T follicular helper cell (primary cell): ENCODE measurements at regions not wholly inside any gene's neighbourhood (a gene's known extent, or its start where the extent isn't known, plus 50 kb on each side); places are given as distances from the start of the nearest gene placed in this dataset.

Source experiments
- DNase-seq: peaks from one replicate; pipeline ENCODE4 v3.0.0-alpha.2; 2020; ENCODE audit warnings: low read depth

GRCh38 chr1:219317762-219318353, 144.2 kb downstream of the LYPLAL1 start:
- no peak for DNase-seq

DNA sequence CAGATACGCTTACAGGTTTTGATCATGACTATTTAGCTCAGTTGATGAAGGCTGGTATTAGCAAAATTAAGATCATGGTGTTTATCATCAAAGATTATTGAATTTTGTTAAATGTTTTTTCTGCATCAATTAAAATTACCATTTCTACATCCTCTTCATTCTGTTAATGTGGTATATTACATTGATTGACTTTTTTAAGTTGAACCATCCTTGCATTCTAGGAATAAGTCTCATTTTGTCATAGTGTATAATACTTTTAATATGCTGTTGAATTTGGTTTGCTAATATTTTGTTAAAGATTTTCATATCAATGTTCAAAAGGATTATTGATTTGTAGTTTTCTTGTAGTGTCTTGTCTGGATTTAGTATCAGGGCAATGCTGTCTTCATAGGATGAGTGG, 142.4 kb downstream of the LYPLAL1 start:
- no peak for DNase-seq

DNA sequence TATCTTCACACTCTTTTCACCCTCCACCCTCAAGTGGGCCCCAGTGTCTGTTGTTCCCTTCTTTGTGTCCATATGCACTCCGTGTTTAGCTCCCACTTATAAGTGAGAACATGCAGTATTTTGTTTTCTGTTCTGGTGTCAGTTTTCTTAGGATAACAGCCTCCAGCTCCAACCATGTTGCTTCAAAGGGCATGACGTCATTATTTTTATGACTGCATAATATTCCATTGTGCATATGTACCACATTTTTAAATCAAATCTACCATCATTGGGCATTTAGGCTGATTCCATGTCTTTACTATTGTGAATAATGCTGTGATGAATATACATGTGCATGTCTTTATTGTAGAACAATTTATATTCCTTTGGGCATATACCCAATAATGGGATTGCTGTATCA, 140.3 kb downstream of the LYPLAL1 start:
- DNase-seq: no peak

DNA sequence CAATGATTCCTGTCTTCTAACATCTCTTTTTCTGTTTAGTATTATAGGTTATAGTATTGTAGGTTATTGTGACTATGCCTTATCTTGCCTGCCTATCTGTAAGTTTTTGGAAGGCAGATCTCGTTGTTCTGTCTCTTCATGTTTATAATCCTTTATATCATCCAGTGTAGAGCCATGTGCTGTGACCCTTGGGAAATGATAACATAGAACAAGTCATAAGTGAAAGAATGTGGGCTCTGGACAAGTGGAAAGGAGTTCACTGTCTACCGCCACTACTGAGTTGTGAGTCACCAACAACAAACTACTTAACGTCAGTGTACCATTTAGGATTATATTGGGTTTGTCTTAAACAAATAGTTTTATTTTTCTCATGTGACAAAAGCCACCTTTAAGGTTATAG, 139.3 kb downstream of the LYPLAL1 start:
- no peak for DNase-seq

GRCh38 chr1:219310181-219310728, 136.6 kb downstream of the LYPLAL1 start:
- DNase-seq: no peak

- DNase-seq: no peak
Observed at GRCh38 chr1:219308367-219308766, 134.7 kb downstream of the LYPLAL1 start.

- no peak for DNase-seq
Observed at GRCh38 chr1:219304227-219305226, 130.8 kb downstream of the LYPLAL1 start.

GRCh38 chr1:219302697-219303096, 129.0 kb downstream of the LYPLAL1 start:
- no peak for DNase-seq

GRCh38 chr1:219299420-219299819, 125.7 kb downstream of the LYPLAL1 start:
- no peak for DNase-seq

- DNase-seq: no peak
Observed at GRCh38 chr1:219298571-219299148, 125.0 kb downstream of the LYPLAL1 start.

- DNase-seq: no peak
Observed at GRCh38 chr1:219296430-219297355, 123.0 kb downstream of the LYPLAL1 start.

DNA sequence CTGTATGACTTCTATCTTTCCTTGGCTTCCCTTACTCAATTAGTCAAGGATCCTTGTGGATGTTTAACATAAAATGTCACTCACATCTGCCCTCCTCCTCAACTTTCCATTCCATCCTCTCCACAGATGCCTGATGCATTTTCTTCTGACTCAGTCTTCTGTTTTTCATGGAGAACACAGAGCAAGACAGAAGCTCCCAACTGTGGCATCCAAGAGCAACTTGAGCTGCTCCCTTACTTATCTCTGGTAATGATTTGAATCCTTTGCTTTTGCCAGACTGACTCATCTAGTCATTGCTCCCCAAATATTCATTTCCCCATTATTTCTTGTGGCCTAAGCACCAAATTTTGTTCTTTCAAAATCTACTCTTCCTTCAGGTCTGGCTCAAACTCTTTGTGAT, 120.6 kb downstream of the LYPLAL1 start:
- no peak for DNase-seq

DNA sequence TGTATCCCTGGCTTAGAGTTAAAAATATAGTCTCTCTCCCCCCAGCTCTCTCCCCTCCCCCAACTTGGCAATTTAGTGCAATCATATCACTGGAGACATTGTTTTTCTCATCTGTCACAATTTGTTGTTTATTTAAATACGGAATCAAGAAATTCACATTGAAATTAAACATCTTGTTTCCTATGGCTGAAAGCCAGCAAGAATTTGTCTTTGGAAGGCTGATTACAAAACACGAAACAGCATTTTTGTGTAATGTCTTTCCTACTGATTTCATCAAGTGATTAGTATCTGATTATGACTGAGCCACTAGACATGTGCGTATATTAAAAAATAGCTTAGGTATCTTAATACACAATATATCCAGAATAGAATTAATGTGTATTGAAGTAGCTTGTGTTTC, 119.7 kb downstream of the LYPLAL1 start:
- no peak for DNase-seq

- no peak for DNase-seq
Observed at GRCh38 chr1:219292999-219293398, 119.3 kb downstream of the LYPLAL1 start.

DNA sequence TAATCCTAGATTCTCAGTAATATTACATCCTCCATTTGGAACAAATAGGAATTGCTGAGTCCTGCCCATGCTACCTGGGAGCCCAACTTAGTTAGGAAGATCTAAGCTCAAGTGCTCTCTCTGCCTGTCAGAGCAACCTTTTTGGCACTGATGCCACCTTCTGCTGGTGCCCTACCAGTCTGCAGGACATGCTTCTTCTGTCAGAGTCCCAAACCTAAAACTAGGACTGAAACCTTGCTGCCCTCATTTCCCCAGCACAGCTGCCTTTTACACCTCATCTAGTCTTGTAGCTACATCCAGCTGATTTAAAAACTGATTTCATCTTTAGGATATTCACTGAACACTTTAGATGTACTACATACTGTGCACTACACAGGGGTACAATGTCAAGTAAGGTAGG, 118.7 kb downstream of the LYPLAL1 start:
- no peak for DNase-seq

- no peak for DNase-seq
Observed at GRCh38 chr1:219289171-219289570, 115.5 kb downstream of the LYPLAL1 start.

GRCh38 chr1:219283541-219283940, 109.9 kb downstream of the LYPLAL1 start:
- no peak for DNase-seq

DNA sequence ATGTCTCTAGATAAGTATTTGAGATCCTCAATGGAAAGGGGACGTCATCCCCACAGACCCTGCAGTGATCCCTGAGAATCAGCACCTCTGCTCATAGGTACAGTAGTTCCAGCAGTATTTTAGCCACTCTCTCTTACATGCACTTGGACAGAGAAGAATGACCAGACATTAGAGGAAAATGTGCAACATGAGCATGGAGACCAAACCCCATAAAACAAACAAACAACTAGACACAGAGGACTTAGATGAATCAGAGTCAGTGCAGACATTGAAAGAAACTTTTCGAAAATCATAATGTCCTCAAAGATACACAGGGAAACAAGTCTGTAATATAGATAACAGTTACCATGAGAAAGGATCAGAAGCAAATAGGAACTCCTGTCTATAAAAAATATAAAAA, 108.2 kb downstream of the LYPLAL1 start:
- DNase-seq: no peak

DNA sequence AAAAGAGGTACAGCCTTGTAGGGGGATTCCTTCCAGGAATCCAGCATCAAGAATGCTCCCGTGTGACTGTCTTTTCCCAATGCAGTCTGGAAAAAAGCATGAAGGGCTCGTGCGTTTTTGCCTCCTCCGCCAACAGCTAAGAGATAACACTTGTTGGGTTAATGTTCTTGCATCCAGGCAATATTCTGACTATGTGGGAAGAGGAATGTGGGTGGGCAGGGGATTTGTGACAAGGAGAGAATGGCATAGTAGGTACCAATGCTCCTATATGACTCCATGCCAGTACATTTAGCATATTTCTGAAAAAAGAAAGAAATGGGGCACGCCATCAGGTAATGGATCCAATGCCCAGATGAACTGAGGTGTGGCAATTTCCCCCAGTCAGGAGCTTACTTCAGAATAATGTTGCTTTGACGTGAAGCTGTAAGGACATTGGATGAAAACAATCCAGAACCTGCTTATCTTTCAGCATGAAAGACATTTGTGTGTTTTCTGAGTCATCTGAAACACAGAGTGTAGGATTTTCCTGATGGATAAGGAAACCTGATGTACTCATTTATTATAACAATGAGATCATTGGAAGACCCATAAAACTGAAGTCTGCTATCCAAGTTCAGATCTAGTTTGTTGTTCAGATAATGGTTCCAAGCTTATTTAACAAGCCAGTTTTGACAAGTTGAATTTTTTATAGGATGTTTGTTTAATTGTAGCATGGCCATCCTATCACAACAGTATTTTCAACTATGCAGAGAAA, 105.5 kb downstream of the LYPLAL1 start:
- DNase-seq: no peak

- DNase-seq: no peak
Observed at GRCh38 chr1:219278288-219278687, 104.6 kb downstream of the LYPLAL1 start.
